H9 (cell line): ENCODE measurements at regions not wholly inside any gene's neighbourhood (a gene's known extent, or its start where the extent isn't known, plus 50 kb on each side); places are given as distances from the start of the nearest gene placed in this dataset.

Experiments used
- DNase-seq: peaks from one replicate; pipeline ENCODE4 v3.0.0-alpha.2; 2017
- H2AFZ ChIP-seq: one replicate; pipeline ENCODE4 v1.6.1; 2013; ENCODE audit warnings: mild to moderate bottlenecking, low read length, control low read depth, moderate library complexity
- H2AK5ac ChIP-seq: 2 replicates; pipeline ENCODE4 v1.6.1; 2013; ENCODE audit warnings: low read length, control low read depth, mixed read lengths; ENCODE audit not compliant: insufficient read length
- H2BK120ac ChIP-seq: one replicate; pipeline ENCODE4 v1.6.1; 2013; ENCODE audit warnings: low read depth, mild to moderate bottlenecking, low read length, control low read depth, inconsistent platforms; ENCODE audit not compliant: poor library complexity, severe bottlenecking
- H2BK12ac ChIP-seq: 2 replicates; pipeline ENCODE4 v1.6.1; 2013; ENCODE audit warnings: low read length, control low read depth, mixed read lengths, low read depth; ENCODE audit not compliant: insufficient read length
- H2BK15ac ChIP-seq: 2 replicates; pipeline ENCODE4 v1.6.1; 2013; ENCODE audit warnings: low read depth, low read length, control low read depth
- H2BK20ac ChIP-seq: one replicate; pipeline ENCODE4 v1.6.1; 2013; ENCODE audit warnings: low read depth, mild to moderate bottlenecking, low read length, control low read depth, inconsistent platforms; ENCODE audit not compliant: poor library complexity, severe bottlenecking
- H2BK5ac ChIP-seq: 2 replicates; pipeline ENCODE4 v1.6.1; 2013; ENCODE audit warnings: low read length, control low read depth, mixed read lengths; ENCODE audit not compliant: insufficient read length
- H3K14ac ChIP-seq: 2 replicates; pipeline ENCODE4 v1.6.1; 2013; ENCODE audit warnings: low read length, control low read depth; ENCODE audit not compliant: insufficient read depth
- H3K18ac ChIP-seq: 2 replicates; pipeline ENCODE4 v1.6.1; 2013; ENCODE audit warnings: low read depth, mild to moderate bottlenecking, mixed read lengths, low read length, control low read depth; ENCODE audit not compliant: insufficient read length
- H3K23ac ChIP-seq: 2 replicates; pipeline ENCODE4 v1.6.1; 2013; ENCODE audit warnings: low read length, control low read depth, mixed read lengths, low read depth; ENCODE audit not compliant: insufficient read length
- H3K23me2 ChIP-seq: 2 replicates; pipeline ENCODE4 v1.6.1; 2013; ENCODE audit warnings: low read depth, mild to moderate bottlenecking, mixed read lengths, low read length, control low read depth; ENCODE audit not compliant: insufficient read length, poor library complexity, severe bottlenecking
- H3K27ac ChIP-seq: 2 replicates; pipeline ENCODE4 v1.5.1; 2013; ENCODE audit warnings: low read length, control low read depth, mixed read lengths, low read depth; ENCODE audit not compliant: insufficient read length
- H3K27me3 ChIP-seq: 2 replicates; pipeline ENCODE4 v1.6.1; 2013; ENCODE audit warnings: low read length, control low read depth, inconsistent platforms; ENCODE audit not compliant: insufficient read depth
- H3K4ac ChIP-seq: 2 replicates; pipeline ENCODE4 v1.6.1; 2013; ENCODE audit warnings: low read depth, mild to moderate bottlenecking, control low read depth, inconsistent platforms, low read length, moderate library complexity
- H3K4me1 ChIP-seq: 2 replicates; pipeline ENCODE4 v1.6.1; 2013; ENCODE audit warnings: low read length, control low read depth, inconsistent platforms; ENCODE audit not compliant: insufficient read depth
- H3K4me2 ChIP-seq: 2 replicates; pipeline ENCODE4 v1.6.1; 2013; ENCODE audit warnings: low read length, control low read depth, mixed read lengths; ENCODE audit not compliant: insufficient read length, insufficient read depth
- H3K56ac ChIP-seq: 2 replicates; pipeline ENCODE4 v1.6.1; 2013; ENCODE audit warnings: low read depth, mild to moderate bottlenecking, mixed read lengths, low read length, control low read depth; ENCODE audit not compliant: insufficient read length
- H3K79me1 ChIP-seq: 2 replicates; pipeline ENCODE4 v1.6.1; 2013; ENCODE audit warnings: low read depth, mild to moderate bottlenecking, moderate library complexity, low read length, control low read depth, inconsistent platforms; ENCODE audit not compliant: insufficient read depth, poor library complexity, severe bottlenecking
- H3K79me2 ChIP-seq: 2 replicates; pipeline ENCODE4 v1.6.1; 2013; ENCODE audit warnings: low read length, control low read depth, inconsistent platforms; ENCODE audit not compliant: insufficient read depth
- H3K9ac ChIP-seq: 2 replicates; pipeline ENCODE4 v1.6.1; 2013; ENCODE audit warnings: low read length, control low read depth, mixed read lengths; ENCODE audit not compliant: insufficient read length; ENCODE audit errors: extremely low read depth
- H3K9me3 ChIP-seq: one replicate; pipeline ENCODE4 v1.6.1; 2013; ENCODE audit warnings: low read depth, low read length, inconsistent platforms; ENCODE audit not compliant: control insufficient read depth
- H3T11ph ChIP-seq: one replicate; pipeline ENCODE4 v1.6.1; 2013; ENCODE audit warnings: mild to moderate bottlenecking, low read length, control low read depth, inconsistent platforms
- H4K20me1 ChIP-seq: one replicate; pipeline ENCODE4 v1.6.1; 2013; ENCODE audit not compliant: control insufficient read depth, insufficient read length, insufficient read depth
- H4K5ac ChIP-seq: 2 replicates; pipeline ENCODE4 v1.6.1; 2013; ENCODE audit warnings: low read depth, mild to moderate bottlenecking, mixed read lengths, low read length, control low read depth; ENCODE audit not compliant: insufficient read length
- H4K8ac ChIP-seq: replicated peaks from 2 replicates; pipeline ENCODE4 v1.6.1; 2013; ENCODE audit warnings: low read length, control low read depth, mixed read lengths, low read depth; ENCODE audit not compliant: insufficient read length
- H4K91ac ChIP-seq: 2 replicates; pipeline ENCODE4 v1.6.1; 2013; ENCODE audit warnings: low read depth, mild to moderate bottlenecking, moderate library complexity, mixed read lengths, low read length, control low read depth; ENCODE audit not compliant: insufficient read length
- H3K27ac Mint-ChIP-seq, 3 experiments: 2 replicates in 2 of 3; 3 replicates in 1 of 3; pipeline ENCODE4 v1.8.0; 2020 to 2021; ENCODE audit warnings: mixed read lengths in 3 of 3, mild to moderate bottlenecking in 1 of 3, moderate library complexity in 1 of 3
- H3K27me3 Mint-ChIP-seq: 2 replicates; pipeline ENCODE4 v1.8.0; 2021; ENCODE audit warnings: low read depth, mild to moderate bottlenecking, moderate library complexity, mixed read lengths
- H3K36me3 Mint-ChIP-seq, 3 experiments: 2 replicates in 2 of 3; 3 replicates in 1 of 3; pipeline ENCODE4 v1.8.0; 2020 to 2021; ENCODE audit warnings: low read depth in 3 of 3, mixed read lengths in 3 of 3; ENCODE audit not compliant: insufficient read depth in 1 of 3
- H3K4me1 Mint-ChIP-seq, 2 experiments: 2 replicates each; pipeline ENCODE4 v1.8.0; 2020; ENCODE audit warnings: mixed read lengths in 2 of 2
- H3K4me3 Mint-ChIP-seq, 2 experiments: 2 replicates in 1 of 2; 3 replicates in 1 of 2; pipeline ENCODE4 v1.8.0; 2020 to 2021; ENCODE audit warnings: mild to moderate bottlenecking in 2 of 2, mixed read lengths in 2 of 2, moderate library complexity in 1 of 2
- H3K9me3 Mint-ChIP-seq, 2 experiments: 2 replicates in 1 of 2; 3 replicates in 1 of 2; pipeline ENCODE4 v1.8.0; 2020; ENCODE audit warnings: mild to moderate bottlenecking in 2 of 2, mixed read lengths in 2 of 2, moderate library complexity in 1 of 2
- WGBS: extraction: QIAGEN DNeasy Blood & Tissue Kit; methylation state at CpG from one replicate; pipeline ENCODE4 v1.1.7; 2013; ENCODE audit warnings: missing lambda C conversion rate, low lambda C conversion rate, mixed read lengths; ENCODE audit not compliant: insufficient read length; ENCODE audit errors: extremely low coverage; 5-methylcytosine and 5-hydroxymethylcytosine counted together
- TF ChIP-seq, protein P1 (sequence below): fragments of 200-600 bp; sonication (generic); conservative IDR thresholded peaks from 3 replicates; pipeline ENCODE4 v1.8.0; 2021; ENCODE audit warnings: antibody characterized with exemption, mild to moderate bottlenecking

DNA sequence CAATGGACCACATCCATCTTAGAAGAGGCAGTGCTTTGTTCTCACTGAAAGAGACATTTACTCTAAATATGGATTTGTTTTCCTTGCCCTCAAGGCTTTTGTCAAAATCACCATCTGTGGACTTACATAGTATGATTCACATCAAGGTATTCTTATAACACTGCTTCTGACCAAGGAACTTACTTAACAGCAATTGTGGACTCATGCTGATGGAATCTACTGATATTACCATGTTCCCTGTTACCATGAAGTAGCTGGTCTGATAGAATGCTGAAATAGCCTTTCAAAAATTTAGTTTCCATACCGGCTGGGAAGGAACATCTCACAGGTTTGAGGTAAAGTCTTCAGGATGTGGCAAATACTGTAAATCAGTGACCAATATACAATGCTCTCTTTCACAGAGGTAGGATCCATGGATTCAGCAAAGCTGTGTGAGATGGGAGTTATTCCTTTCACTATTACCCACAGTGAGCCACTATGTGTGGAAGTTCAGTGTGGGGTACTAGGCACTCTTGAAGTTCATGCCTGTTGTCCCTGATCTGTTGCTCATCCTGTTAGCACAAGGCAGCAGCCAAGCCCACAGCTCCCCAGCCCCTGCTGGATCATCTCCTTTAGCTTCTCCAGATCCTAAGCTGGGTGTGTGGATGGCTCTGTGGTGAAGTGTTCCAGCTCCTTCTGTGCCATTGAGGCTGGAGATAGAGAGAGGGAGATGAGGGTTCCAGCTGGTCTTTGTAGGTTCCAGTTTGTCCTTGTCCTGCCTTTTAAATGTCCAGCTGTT lies 126.4 kb downstream of the ATP23 start:
- Histone ChIP-seq H3K79me2 (no peaks in the 10 kb centered on the region), H3K9me3 (no peaks in the 10 kb centered on the region), H2AFZ (no peak overlapping the region), H4K5ac (no peak overlapping the region), H2BK12ac (no peak overlapping the region), H3K23me2 (no peaks in the 10 kb centered on the region), H4K91ac (no peak overlapping the region), H3K4me2 (no peak overlapping the region), H3K14ac (no peak overlapping the region), H4K8ac (no peak overlapping the region), H2BK5ac (no peak overlapping the region), H3T11ph (no peak overlapping the region), H3K4ac (no peak overlapping the region), H3K79me1 (no peaks in the 10 kb centered on the region), H3K56ac (no peak overlapping the region), H2AK5ac (no peak overlapping the region), H3K23ac (no peak overlapping the region), H2BK120ac (no peak overlapping the region), H2BK15ac (no peak overlapping the region), H3K9ac (no peak overlapping the region), H3K27me3 (no peaks in the 10 kb centered on the region), H4K20me1 (no peaks in the 10 kb centered on the region), H3K4me1 (no peaks in the 10 kb centered on the region), H3K18ac (no peak overlapping the region), H3K27ac (no peak overlapping the region), H2BK20ac (no peak overlapping the region)
- H3K27ac Mint-ChIP-seq, result no peak overlapping the region
- TF ChIP-seq, protein P1, sequence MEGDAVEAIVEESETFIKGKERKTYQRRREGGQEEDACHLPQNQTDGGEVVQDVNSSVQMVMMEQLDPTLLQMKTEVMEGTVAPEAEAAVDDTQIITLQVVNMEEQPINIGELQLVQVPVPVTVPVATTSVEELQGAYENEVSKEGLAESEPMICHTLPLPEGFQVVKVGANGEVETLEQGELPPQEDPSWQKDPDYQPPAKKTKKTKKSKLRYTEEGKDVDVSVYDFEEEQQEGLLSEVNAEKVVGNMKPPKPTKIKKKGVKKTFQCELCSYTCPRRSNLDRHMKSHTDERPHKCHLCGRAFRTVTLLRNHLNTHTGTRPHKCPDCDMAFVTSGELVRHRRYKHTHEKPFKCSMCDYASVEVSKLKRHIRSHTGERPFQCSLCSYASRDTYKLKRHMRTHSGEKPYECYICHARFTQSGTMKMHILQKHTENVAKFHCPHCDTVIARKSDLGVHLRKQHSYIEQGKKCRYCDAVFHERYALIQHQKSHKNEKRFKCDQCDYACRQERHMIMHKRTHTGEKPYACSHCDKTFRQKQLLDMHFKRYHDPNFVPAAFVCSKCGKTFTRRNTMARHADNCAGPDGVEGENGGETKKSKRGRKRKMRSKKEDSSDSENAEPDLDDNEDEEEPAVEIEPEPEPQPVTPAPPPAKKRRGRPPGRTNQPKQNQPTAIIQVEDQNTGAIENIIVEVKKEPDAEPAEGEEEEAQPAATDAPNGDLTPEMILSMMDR, result no peak
- no peaks in the 10 kb centered on the region for H3K36me3 Mint-ChIP-seq
- no CpG with 5 or more reads among the region's 1 CpG for WGBS
- no peak for DNase-seq
- H3K4me1 Mint-ChIP-seq, result peaks cover 5 to 8% of the 10 kb centered on the region in 2 experiments; a peak in 3 of 4 replicates
- H3K9me3 Mint-ChIP-seq, result no peaks in the 10 kb centered on the region; a peak in 1 of 5 replicates
- H3K27me3 Mint-ChIP-seq, result no peaks in the 10 kb centered on the region; the same call in 1 of the 2 replicates
- H3K4me3 Mint-ChIP-seq, result no peak overlapping the region
